Neural cell (in vitro differentiated cells): ENCODE measurements at regions not wholly inside any gene's neighbourhood (a gene's known extent, or its start where the extent isn't known, plus 50 kb on each side); places are given as distances from the start of the nearest gene placed in this dataset.

ENCODE experiments used
- H2AFZ ChIP-seq: fragments of 200-600, 300-800 bp; sonication (generic), shearing (Covaris generic); 2 replicates; pipeline ENCODE4 v1.6.0; 2014; ENCODE audit warnings: low read depth, mild to moderate bottlenecking, antibody characterized with exemption, low read length, moderate library complexity
- H3F3A ChIP-seq: fragments of 200-600 bp; shearing (Covaris generic); 2 replicates; pipeline ENCODE4 v1.6.1; 2016; ENCODE audit warnings: mild to moderate bottlenecking, moderate library complexity, mixed read lengths, antibody characterized with exemption, low read length; ENCODE audit not compliant: insufficient read depth, poor library complexity, severe bottlenecking
- H3K27ac ChIP-seq: fragments of 200-600, 300-800 bp; sonication (generic), shearing (Covaris generic); 2 replicates; pipeline ENCODE4 v1.5.1; 2014; ENCODE audit warnings: mild to moderate bottlenecking, low read length, moderate library complexity
- H3K27me3 ChIP-seq: fragments of 300-800, 200-600 bp; sonication (generic), shearing (Covaris generic); 2 replicates; pipeline ENCODE4 v1.6.0; 2014; ENCODE audit warnings: mild to moderate bottlenecking, low read depth, low read length, moderate library complexity; ENCODE audit not compliant: insufficient read depth
- H3K36me3 ChIP-seq: fragments of 300-800, 200-600 bp; sonication (generic), shearing (Covaris generic); 2 replicates; pipeline ENCODE4 v1.5.1; 2014; ENCODE audit warnings: mild to moderate bottlenecking, antibody characterized with exemption, low read length, moderate library complexity; ENCODE audit not compliant: insufficient read depth
- H3K4me2 ChIP-seq: fragments of 300-800, 200-600 bp; sonication (generic), shearing (Covaris generic); 2 replicates; pipeline ENCODE4 v1.6.0; 2014; ENCODE audit warnings: mild to moderate bottlenecking, low read length
- H3K4me3 ChIP-seq: fragments of 300-800, 200-600 bp; sonication (generic), shearing (Covaris generic); 2 replicates; pipeline ENCODE4 v1.5.1; 2014; ENCODE audit warnings: mild to moderate bottlenecking, low read length, moderate library complexity
- H3K79me2 ChIP-seq: fragments of 200-600 bp; shearing (Covaris generic); replicated peaks from 2 replicates; pipeline ENCODE4 v1.6.0; 2014; ENCODE audit warnings: mild to moderate bottlenecking, low read length, moderate library complexity; ENCODE audit not compliant: insufficient read depth
- H3K9ac ChIP-seq: fragments of 300-800, 200-600 bp; sonication (generic), shearing (Covaris generic); 2 replicates; pipeline ENCODE4 v1.6.1; 2016; ENCODE audit warnings: mild to moderate bottlenecking, low read length, mixed read lengths
- H3K9me2 ChIP-seq: fragments of 200-600 bp; shearing (Covaris generic); 2 replicates; pipeline ENCODE4 v1.6.1; 2016; ENCODE audit warnings: mild to moderate bottlenecking, low read length, mixed read lengths; ENCODE audit not compliant: insufficient read depth
- H3K9me3 ChIP-seq: fragments of 200-600, 300-800 bp; sonication (generic), shearing (Covaris generic); 2 replicates; pipeline ENCODE4 v1.6.1; 2016; ENCODE audit warnings: mild to moderate bottlenecking, mixed run types, low read length, moderate library complexity, mixed read lengths
- H4K20me1 ChIP-seq: fragments of 200-600 bp; shearing (Covaris generic); 2 replicates; pipeline ENCODE4 v1.6.1; 2016; ENCODE audit warnings: mild to moderate bottlenecking, mixed run types; ENCODE audit not compliant: insufficient read depth
- EP300 ChIP-seq: fragments of 450-650 bp; conservative IDR thresholded peaks from 2 replicates; pipeline ENCODE4 v1.6.1; 2014; ENCODE audit warnings: antibody characterized with exemption, mild to moderate bottlenecking, moderate library complexity; ENCODE audit not compliant: poor library complexity, severe bottlenecking
- EZH2 ChIP-seq: fragments of 200-600, 300-800 bp; shearing (Covaris generic), sonication (generic); IDR thresholded peaks from 2 replicates; pipeline ENCODE4 v1.6.1; 2014; ENCODE audit warnings: antibody characterized with exemption, low read length, borderline replicate concordance, mild to moderate bottlenecking; ENCODE audit not compliant: insufficient read depth, poor library complexity, severe bottlenecking
- MXI1 ChIP-seq: fragments of 450-650 bp; conservative IDR thresholded peaks from 2 replicates; pipeline ENCODE4 v1.6.1; 2014; ENCODE audit warnings: antibody characterized with exemption, mild to moderate bottlenecking; ENCODE audit not compliant: poor library complexity, severe bottlenecking
- POLR2AphosphoS5 ChIP-seq: IDR thresholded peaks from 2 replicates; pipeline ENCODE4 v1.6.1; 2012
- RAD21 ChIP-seq: fragments of 450-650 bp; conservative IDR thresholded peaks from 2 replicates; pipeline ENCODE4 v1.6.1; 2014; ENCODE audit warnings: antibody characterized with exemption, mild to moderate bottlenecking, moderate library complexity
- REST ChIP-seq: IDR thresholded peaks from 2 replicates; pipeline ENCODE4 v1.6.1; 2012; ENCODE audit warnings: borderline replicate concordance
- SMC3 ChIP-seq: fragments of 450-650 bp; conservative IDR thresholded peaks from 2 replicates; pipeline ENCODE4 v1.6.1; 2014; ENCODE audit warnings: antibody characterized with exemption, mild to moderate bottlenecking, moderate library complexity; ENCODE audit not compliant: poor library complexity
- TAF1 ChIP-seq: IDR thresholded peaks from 2 replicates; pipeline ENCODE4 v1.6.1; 2012; ENCODE audit warnings: low read depth
- TF ChIP-seq, protein P1 (sequence below): fragments of 450-650 bp; IDR thresholded peaks from 2 replicates; pipeline ENCODE4 v1.5.1; 2014; ENCODE audit warnings: antibody characterized with exemption, mild to moderate bottlenecking, moderate library complexity; ENCODE audit not compliant: poor library complexity, severe bottlenecking

- Histone ChIP-seq H3K27ac (no peak overlapping the region), H3K9me3 (no peaks in the 10 kb centered on the region), H3F3A (peaks cover 5% of the 10 kb centered on the region), H3K4me3 (no peak overlapping the region), H3K27me3 (no peaks in the 10 kb centered on the region), H3K9ac (no peak overlapping the region), H2AFZ (no peak overlapping the region), H3K4me2 (no peak overlapping the region), H4K20me1 (no peaks in the 10 kb centered on the region), H3K9me2 (no peaks in the 10 kb centered on the region), H3K36me3 (no peaks in the 10 kb centered on the region), H3K79me2 (no peaks in the 10 kb centered on the region)
- TF ChIP-seq SMC3 (no peak), REST (no peak), POLR2AphosphoS5 (no peak), TAF1 (no peak), MXI1 (no peak), EZH2 (no peak), RAD21 (no peak), EP300 (no peak)
- TF ChIP-seq, protein P1, sequence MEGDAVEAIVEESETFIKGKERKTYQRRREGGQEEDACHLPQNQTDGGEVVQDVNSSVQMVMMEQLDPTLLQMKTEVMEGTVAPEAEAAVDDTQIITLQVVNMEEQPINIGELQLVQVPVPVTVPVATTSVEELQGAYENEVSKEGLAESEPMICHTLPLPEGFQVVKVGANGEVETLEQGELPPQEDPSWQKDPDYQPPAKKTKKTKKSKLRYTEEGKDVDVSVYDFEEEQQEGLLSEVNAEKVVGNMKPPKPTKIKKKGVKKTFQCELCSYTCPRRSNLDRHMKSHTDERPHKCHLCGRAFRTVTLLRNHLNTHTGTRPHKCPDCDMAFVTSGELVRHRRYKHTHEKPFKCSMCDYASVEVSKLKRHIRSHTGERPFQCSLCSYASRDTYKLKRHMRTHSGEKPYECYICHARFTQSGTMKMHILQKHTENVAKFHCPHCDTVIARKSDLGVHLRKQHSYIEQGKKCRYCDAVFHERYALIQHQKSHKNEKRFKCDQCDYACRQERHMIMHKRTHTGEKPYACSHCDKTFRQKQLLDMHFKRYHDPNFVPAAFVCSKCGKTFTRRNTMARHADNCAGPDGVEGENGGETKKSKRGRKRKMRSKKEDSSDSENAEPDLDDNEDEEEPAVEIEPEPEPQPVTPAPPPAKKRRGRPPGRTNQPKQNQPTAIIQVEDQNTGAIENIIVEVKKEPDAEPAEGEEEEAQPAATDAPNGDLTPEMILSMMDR = no peak
Measured at GRCh38 chr3:81299481-81299880, 462.0 kb downstream of the GBE1 start.

- Histone ChIP-seq H3K4me2 (no peak overlapping the region), H3K27ac (no peak overlapping the region), H3F3A (no peaks in the 10 kb centered on the region), H3K9ac (no peak overlapping the region), H3K79me2 (no peaks in the 10 kb centered on the region), H3K9me2 (no peaks in the 10 kb centered on the region), H4K20me1 (no peaks in the 10 kb centered on the region), H3K9me3 (no peaks in the 10 kb centered on the region), H3K27me3 (no peaks in the 10 kb centered on the region), H2AFZ (no peak overlapping the region), H3K4me3 (no peak overlapping the region), H3K36me3 (no peaks in the 10 kb centered on the region)
- TF ChIP-seq REST = no peak
- TF ChIP-seq RAD21 = no peak
- no peak for TF ChIP-seq MXI1
- peak; percentile 33 for TF ChIP-seq EP300
- no peak for TF ChIP-seq TAF1
Measured at GRCh38 chr3:81295906-81296577, 465.4 kb downstream of the GBE1 start.
